Activated T-cell treated with anti-CD3 and anti-CD28 coated beads, Interleukin-2, amount 50 U/mL, for 24 hours (primary cell): ENCODE measurements at regions not wholly inside any gene's neighbourhood (a gene's known extent, or its start where the extent isn't known, plus 50 kb on each side); places are given as distances from the start of the nearest gene placed in this dataset.
A peak's percentile ranks its signal among the peaks of the same experiment; 100 is the strongest.
"Not testable (repeated sequence)": the region's sequence is repeated elsewhere in the genome, so short reads cannot be mapped to it uniquely, and the experiment has no call there.

Experiments
- DNase-seq: peaks from one replicate; pipeline ENCODE4 v3.0.0-alpha.2; 2020
- H3K27ac Mint-ChIP-seq: 2 replicates; pipeline ENCODE4 v1.8.0; 2020; ENCODE audit warnings: mild to moderate bottlenecking, mixed read lengths
- H3K27me3 Mint-ChIP-seq: 2 replicates; pipeline ENCODE4 v1.8.0; 2020; ENCODE audit warnings: mixed read lengths
- H3K36me3 Mint-ChIP-seq: 2 replicates; pipeline ENCODE4 v1.8.0; 2020; ENCODE audit warnings: low read depth, mixed read lengths
- H3K4me1 Mint-ChIP-seq: 2 replicates; pipeline ENCODE4 v1.8.0; 2020; ENCODE audit warnings: low read depth, mixed read lengths
- H3K4me3 Mint-ChIP-seq: 2 replicates; pipeline ENCODE4 v1.8.0; 2020; ENCODE audit warnings: mild to moderate bottlenecking, moderate library complexity, mixed read lengths
- H3K9me3 Mint-ChIP-seq: 2 replicates; pipeline ENCODE4 v1.8.0; 2020; ENCODE audit warnings: mixed read lengths

- Mint-ChIP-seq H3K36me3 (no peaks in the 10 kb centered on the region), H3K27ac (no peak overlapping the region), H3K4me1 (no peaks in the 10 kb centered on the region), H3K9me3 (no peaks in the 10 kb centered on the region), H3K27me3 (no peaks in the 10 kb centered on the region), H3K4me3 (no peak overlapping the region)
- no peak for DNase-seq
Observed at GRCh38 chr18:76604108-76604934, 109.3 kb upstream of the ZNF516 start.

GRCh38 chr18:76602191-76602590 is 107.1 kb upstream of the ZNF516 start:
- Mint-ChIP-seq H3K9me3 (no peaks in the 10 kb centered on the region), H3K36me3 (no peaks in the 10 kb centered on the region), H3K4me3 (no peak overlapping the region), H3K4me1 (peaks cover 3% of the 10 kb centered on the region), H3K27ac (no peak overlapping the region), H3K27me3 (peaks cover 11% of the 10 kb centered on the region)
- DNase-seq, result no peak

GRCh38 chr18:76600076-76600475 is 105.0 kb upstream of the ZNF516 start:
- DNase-seq, H3K9me3 Mint-ChIP-seq, H3K36me3 Mint-ChIP-seq, H3K4me1 Mint-ChIP-seq, H3K4me3 Mint-ChIP-seq, H3K27ac Mint-ChIP-seq: not testable (repeated sequence)
- H3K27me3 Mint-ChIP-seq, result peaks cover 11% of the 10 kb centered on the region

- Mint-ChIP-seq H3K27me3 (peaks cover 54% of the 10 kb centered on the region), H3K4me1 (peaks cover 3% of the 10 kb centered on the region), H3K4me3 (no peak overlapping the region), H3K36me3 (no peaks in the 10 kb centered on the region), H3K27ac (no peak overlapping the region), H3K9me3 (no peaks in the 10 kb centered on the region)
- no peak for DNase-seq
Observed at GRCh38 chr18:76594966-76595365, 99.9 kb upstream of the ZNF516 start.

GRCh38 chr18:76593843-76594242 is 98.8 kb upstream of the ZNF516 start:
- Mint-ChIP-seq H3K9me3 (no peaks in the 10 kb centered on the region), H3K4me1 (peaks cover 2% of the 10 kb centered on the region), H3K27ac (no peak overlapping the region), H3K27me3 (peaks cover 59% of the 10 kb centered on the region), H3K36me3 (no peaks in the 10 kb centered on the region), H3K4me3 (no peak overlapping the region)
- no peak for DNase-seq

- no peak for DNase-seq
- Mint-ChIP-seq H3K4me1 (peaks cover 6% of the 10 kb centered on the region), H3K27me3 (peaks cover 65% of the 10 kb centered on the region), H3K4me3 (no peak overlapping the region), H3K9me3 (no peaks in the 10 kb centered on the region), H3K27ac (no peak overlapping the region), H3K36me3 (no peaks in the 10 kb centered on the region)
Observed at GRCh38 chr18:76592981-76593381, 97.9 kb upstream of the ZNF516 start.

- Mint-ChIP-seq H3K27ac (no peak overlapping the region), H3K27me3 (peaks cover 59% of the 10 kb centered on the region), H3K9me3 (no peaks in the 10 kb centered on the region), H3K4me1 (peaks cover 6% of the 10 kb centered on the region), H3K4me3 (no peak overlapping the region), H3K36me3 (no peaks in the 10 kb centered on the region)
- no peak for DNase-seq
Observed at GRCh38 chr18:76592096-76592495, 97.1 kb upstream of the ZNF516 start.

- H3K27me3 Mint-ChIP-seq, result peaks cover 56% of the 10 kb centered on the region
- H3K36me3 Mint-ChIP-seq, result no peaks in the 10 kb centered on the region
- H3K27ac Mint-ChIP-seq, result no peak overlapping the region
- H3K4me3 Mint-ChIP-seq, result no peak overlapping the region
- no peak for DNase-seq
- peaks cover 6% of the 10 kb centered on the region for H3K4me1 Mint-ChIP-seq
- H3K9me3 Mint-ChIP-seq, result no peaks in the 10 kb centered on the region
Observed at GRCh38 chr18:76589866-76590265, 94.8 kb upstream of the ZNF516 start.

GRCh38 chr18:76589316-76589715 is 94.3 kb upstream of the ZNF516 start:
- H3K9me3 Mint-ChIP-seq, result no peaks in the 10 kb centered on the region
- H3K27me3 Mint-ChIP-seq, result peaks cover 52% of the 10 kb centered on the region
- no peak for DNase-seq
- H3K27ac Mint-ChIP-seq, result no peak overlapping the region
- peaks cover 6% of the 10 kb centered on the region for H3K4me1 Mint-ChIP-seq
- H3K36me3 Mint-ChIP-seq, result no peaks in the 10 kb centered on the region
- H3K4me3 Mint-ChIP-seq, result no peak overlapping the region

- Mint-ChIP-seq H3K27ac (no peak overlapping the region), H3K4me1 (peaks cover 6% of the 10 kb centered on the region), H3K4me3 (peak overlapping the region; percentile 6), H3K9me3 (no peaks in the 10 kb centered on the region), H3K36me3 (no peaks in the 10 kb centered on the region), H3K27me3 (peaks cover 48% of the 10 kb centered on the region)
- no peak for DNase-seq
Observed at GRCh38 chr18:76588601-76589226, 93.7 kb upstream of the ZNF516 start.

- no peak for DNase-seq
- Mint-ChIP-seq H3K9me3 (no peaks in the 10 kb centered on the region), H3K4me3 (no peak overlapping the region), H3K27me3 (peaks cover 40% of the 10 kb centered on the region), H3K27ac (no peak overlapping the region), H3K4me1 (peaks cover 6% of the 10 kb centered on the region), H3K36me3 (no peaks in the 10 kb centered on the region)
Observed at GRCh38 chr18:76587879-76588271, 92.8 kb upstream of the ZNF516 start.

GRCh38 chr18:76587147-76587878 is 92.3 kb upstream of the ZNF516 start:
- Mint-ChIP-seq H3K4me3 (no peak overlapping the region), H3K9me3 (no peaks in the 10 kb centered on the region), H3K27me3 (peaks cover 35% of the 10 kb centered on the region), H3K36me3 (no peaks in the 10 kb centered on the region), H3K4me1 (peaks cover 6% of the 10 kb centered on the region), H3K27ac (no peak overlapping the region)
- DNase-seq, result no peak

GRCh38 chr18:76584414-76585310 is 89.6 kb upstream of the ZNF516 start:
- Mint-ChIP-seq H3K27me3 (peaks cover 16% of the 10 kb centered on the region), H3K9me3 (no peaks in the 10 kb centered on the region), H3K4me1 (peaks cover 6% of the 10 kb centered on the region), H3K36me3 (no peaks in the 10 kb centered on the region), H3K27ac (no peak overlapping the region), H3K4me3 (no peak overlapping the region)
- no peak for DNase-seq

GRCh38 chr18:76581261-76581660 is 86.2 kb upstream of the ZNF516 start:
- H3K4me3 Mint-ChIP-seq, result no peak overlapping the region
- no peaks in the 10 kb centered on the region for H3K36me3 Mint-ChIP-seq
- no peak for DNase-seq
- H3K27ac Mint-ChIP-seq, result no peak overlapping the region
- no peaks in the 10 kb centered on the region for H3K9me3 Mint-ChIP-seq
- no peaks in the 10 kb centered on the region for H3K4me1 Mint-ChIP-seq
- H3K27me3 Mint-ChIP-seq, result peaks cover 19% of the 10 kb centered on the region
